OCI-LY7 (cell line): ENCODE measurements at regions not wholly inside any gene's neighbourhood (a gene's known extent, or its start where the extent isn't known, plus 50 kb on each side); places are given as distances from the start of the nearest gene placed in this dataset.

Source experiments
- EZH2phosphoT487 ChIP-seq: fragments of 200-600 bp; sonication (generic); IDR thresholded peaks from 2 replicates; pipeline ENCODE4 v1.6.1; 2018; ENCODE audit warnings: low read depth, borderline replicate concordance, mild to moderate bottlenecking, mixed run types, antibody characterized with exemption, low read length, moderate library complexity, mixed read lengths
- TF ChIP-seq, protein P1 (sequence below): fragments of 200-600 bp; sonication (generic); conservative IDR thresholded peaks from 2 replicates; pipeline ENCODE4 v1.5.1; 2014; ENCODE audit warnings: mild to moderate bottlenecking, antibody characterized with exemption, low read length, moderate library complexity, mixed read lengths

- TF ChIP-seq, protein P1, sequence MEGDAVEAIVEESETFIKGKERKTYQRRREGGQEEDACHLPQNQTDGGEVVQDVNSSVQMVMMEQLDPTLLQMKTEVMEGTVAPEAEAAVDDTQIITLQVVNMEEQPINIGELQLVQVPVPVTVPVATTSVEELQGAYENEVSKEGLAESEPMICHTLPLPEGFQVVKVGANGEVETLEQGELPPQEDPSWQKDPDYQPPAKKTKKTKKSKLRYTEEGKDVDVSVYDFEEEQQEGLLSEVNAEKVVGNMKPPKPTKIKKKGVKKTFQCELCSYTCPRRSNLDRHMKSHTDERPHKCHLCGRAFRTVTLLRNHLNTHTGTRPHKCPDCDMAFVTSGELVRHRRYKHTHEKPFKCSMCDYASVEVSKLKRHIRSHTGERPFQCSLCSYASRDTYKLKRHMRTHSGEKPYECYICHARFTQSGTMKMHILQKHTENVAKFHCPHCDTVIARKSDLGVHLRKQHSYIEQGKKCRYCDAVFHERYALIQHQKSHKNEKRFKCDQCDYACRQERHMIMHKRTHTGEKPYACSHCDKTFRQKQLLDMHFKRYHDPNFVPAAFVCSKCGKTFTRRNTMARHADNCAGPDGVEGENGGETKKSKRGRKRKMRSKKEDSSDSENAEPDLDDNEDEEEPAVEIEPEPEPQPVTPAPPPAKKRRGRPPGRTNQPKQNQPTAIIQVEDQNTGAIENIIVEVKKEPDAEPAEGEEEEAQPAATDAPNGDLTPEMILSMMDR = no peak
- TF ChIP-seq EZH2phosphoT487 = no peak
These were observed 155.4 kb downstream of the CEP135 start for GRCh38 chr4:56104188-56104587.
